ENCODE measurements at regions not wholly inside any gene's neighbourhood (a gene's known extent, or its start where the extent isn't known, plus 50 kb on each side); places are given as distances from the start of the nearest gene placed in this dataset.

DNA sequence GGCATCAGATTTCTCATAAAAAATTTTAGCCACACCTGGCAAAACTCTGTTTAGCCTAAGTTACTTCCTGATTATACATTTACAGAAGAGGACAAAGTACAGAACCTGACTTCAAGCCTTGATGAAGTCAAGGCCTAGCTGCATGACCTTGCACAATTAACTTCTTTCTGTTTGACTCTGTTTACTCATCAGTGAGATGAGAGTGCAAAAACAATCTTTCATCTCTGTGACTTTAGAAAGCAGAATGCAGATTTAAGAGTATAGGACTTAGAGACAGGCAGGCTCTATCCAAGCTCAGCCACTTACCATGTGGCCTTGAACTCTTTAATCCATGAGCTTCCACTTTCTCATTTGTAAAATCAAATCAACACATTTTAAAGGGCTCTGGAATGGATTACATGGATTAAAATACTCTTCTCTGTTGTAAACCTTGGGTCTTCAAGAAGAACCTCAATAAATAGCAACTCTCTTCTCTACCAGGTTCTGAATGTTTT lies 1178.9 kb downstream of the FLRT2 start (continued):
- TF ChIP-seq, protein P1, sequence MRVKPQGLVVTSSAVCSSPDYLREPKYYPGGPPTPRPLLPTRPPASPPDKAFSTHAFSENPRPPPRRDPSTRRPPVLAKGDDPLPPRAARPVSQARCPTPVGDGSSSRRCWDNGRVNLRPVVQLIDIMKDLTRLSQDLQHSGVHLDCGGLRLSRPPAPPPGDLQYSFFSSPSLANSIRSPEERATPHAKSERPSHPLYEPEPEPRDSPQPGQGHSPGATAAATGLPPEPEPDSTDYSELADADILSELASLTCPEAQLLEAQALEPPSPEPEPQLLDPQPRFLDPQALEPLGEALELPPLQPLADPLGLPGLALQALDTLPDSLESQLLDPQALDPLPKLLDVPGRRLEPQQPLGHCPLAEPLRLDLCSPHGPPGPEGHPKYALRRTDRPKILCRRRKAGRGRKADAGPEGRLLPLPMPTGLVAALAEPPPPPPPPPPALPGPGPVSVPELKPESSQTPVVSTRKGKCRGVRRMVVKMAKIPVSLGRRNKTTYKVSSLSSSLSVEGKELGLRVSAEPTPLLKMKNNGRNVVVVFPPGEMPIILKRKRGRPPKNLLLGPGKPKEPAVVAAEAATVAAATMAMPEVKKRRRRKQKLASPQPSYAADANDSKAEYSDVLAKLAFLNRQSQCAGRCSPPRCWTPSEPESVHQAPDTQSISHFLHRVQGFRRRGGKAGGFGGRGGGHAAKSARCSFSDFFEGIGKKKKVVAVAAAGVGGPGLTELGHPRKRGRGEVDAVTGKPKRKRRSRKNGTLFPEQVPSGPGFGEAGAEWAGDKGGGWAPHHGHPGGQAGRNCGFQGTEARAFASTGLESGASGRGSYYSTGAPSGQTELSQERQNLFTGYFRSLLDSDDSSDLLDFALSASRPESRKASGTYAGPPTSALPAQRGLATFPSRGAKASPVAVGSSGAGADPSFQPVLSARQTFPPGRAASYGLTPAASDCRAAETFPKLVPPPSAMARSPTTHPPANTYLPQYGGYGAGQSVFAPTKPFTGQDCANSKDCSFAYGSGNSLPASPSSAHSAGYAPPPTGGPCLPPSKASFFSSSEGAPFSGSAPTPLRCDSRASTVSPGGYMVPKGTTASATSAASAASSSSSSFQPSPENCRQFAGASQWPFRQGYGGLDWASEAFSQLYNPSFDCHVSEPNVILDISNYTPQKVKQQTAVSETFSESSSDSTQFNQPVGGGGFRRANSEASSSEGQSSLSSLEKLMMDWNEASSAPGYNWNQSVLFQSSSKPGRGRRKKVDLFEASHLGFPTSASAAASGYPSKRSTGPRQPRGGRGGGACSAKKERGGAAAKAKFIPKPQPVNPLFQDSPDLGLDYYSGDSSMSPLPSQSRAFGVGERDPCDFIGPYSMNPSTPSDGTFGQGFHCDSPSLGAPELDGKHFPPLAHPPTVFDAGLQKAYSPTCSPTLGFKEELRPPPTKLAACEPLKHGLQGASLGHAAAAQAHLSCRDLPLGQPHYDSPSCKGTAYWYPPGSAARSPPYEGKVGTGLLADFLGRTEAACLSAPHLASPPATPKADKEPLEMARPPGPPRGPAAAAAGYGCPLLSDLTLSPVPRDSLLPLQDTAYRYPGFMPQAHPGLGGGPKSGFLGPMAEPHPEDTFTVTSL (CRISPR knock-in tag; IDR thresholded peaks at IDR 0.05; ENCODE audit: borderline replicate concordance): peak; percentile 97
- TF ChIP-seq, protein P2, sequence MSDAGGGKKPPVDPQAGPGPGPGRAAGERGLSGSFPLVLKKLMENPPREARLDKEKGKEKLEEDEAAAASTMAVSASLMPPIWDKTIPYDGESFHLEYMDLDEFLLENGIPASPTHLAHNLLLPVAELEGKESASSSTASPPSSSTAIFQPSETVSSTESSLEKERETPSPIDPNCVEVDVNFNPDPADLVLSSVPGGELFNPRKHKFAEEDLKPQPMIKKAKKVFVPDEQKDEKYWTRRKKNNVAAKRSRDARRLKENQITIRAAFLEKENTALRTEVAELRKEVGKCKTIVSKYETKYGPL (CRISPR knock-in tag; IDR thresholded peaks at IDR 0.05): no peak
- TF ChIP-seq ELF4 (CRISPR knock-in tag; IDR thresholded peaks at IDR 0.05; ENCODE audit: borderline replicate concordance) (peak; percentile 87), HMGA1 (CRISPR knock-in tag; conservative IDR thresholded peaks at IDR 0.05) (no peak), ZKSCAN5 (CRISPR knock-in tag; IDR thresholded peaks at IDR 0.05) (no peak), HNRNPLL (IDR thresholded peaks at IDR 0.05; ENCODE audit: low read depth, low read length, poor library complexity, severe bottlenecking) (no peak), ZNF883 (CRISPR knock-in tag; IDR thresholded peaks at IDR 0.05; ENCODE audit: not compliant biosample characterization) (no peak), SETDB1 (CRISPR knock-in tag; IDR thresholded peaks at IDR 0.05; ENCODE audit: borderline replicate concordance) (no peak), CCDC6 (CRISPR knock-in tag; IDR thresholded peaks at IDR 0.05) (peak; percentile 66; the same call in 1 of the 2 replicates), RERE (CRISPR knock-in tag; IDR thresholded peaks at IDR 0.05; ENCODE audit: low read depth) (peak; percentile 82)
- TF ChIP-seq, protein P3, sequence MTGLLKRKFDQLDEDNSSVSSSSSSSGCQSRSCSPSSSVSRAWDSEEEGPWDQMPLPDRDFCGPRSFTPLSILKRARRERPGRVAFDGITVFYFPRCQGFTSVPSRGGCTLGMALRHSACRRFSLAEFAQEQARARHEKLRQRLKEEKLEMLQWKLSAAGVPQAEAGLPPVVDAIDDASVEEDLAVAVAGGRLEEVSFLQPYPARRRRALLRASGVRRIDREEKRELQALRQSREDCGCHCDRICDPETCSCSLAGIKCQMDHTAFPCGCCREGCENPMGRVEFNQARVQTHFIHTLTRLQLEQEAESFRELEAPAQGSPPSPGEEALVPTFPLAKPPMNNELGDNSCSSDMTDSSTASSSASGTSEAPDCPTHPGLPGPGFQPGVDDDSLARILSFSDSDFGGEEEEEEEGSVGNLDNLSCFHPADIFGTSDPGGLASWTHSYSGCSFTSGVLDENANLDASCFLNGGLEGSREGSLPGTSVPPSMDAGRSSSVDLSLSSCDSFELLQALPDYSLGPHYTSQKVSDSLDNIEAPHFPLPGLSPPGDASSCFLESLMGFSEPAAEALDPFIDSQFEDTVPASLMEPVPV (CRISPR knock-in tag; IDR thresholded peaks at IDR 0.05): no peak
